ENCODE measurements at regions not wholly inside any gene's neighbourhood (a gene's known extent, or its start where the extent isn't known, plus 50 kb on each side); places are given as distances from the start of the nearest gene placed in this dataset.

- H3K27ac Mint-ChIP-seq: no peak overlapping the region
- H3K27me3 ChIP-seq (ENCODE audit: control insufficient read depth, insufficient read depth, low read length): no peaks in the 10 kb centered on the region
- DNase-seq (no peak), ATAC-seq (no peak)
- no peak overlapping the region for H3K4me3 ChIP-seq (ENCODE audit: low read length)
- intact Hi-C loops (cut with micrococcal nuclease): no loop called here
- H3K4me3 Mint-ChIP-seq: no peak overlapping the region
- H3K9me3 Mint-ChIP-seq: no peaks in the 10 kb centered on the region
- TF ChIP-seq CTCF (IDR thresholded peaks at IDR 0.05): no peak
- no peaks in the 10 kb centered on the region for H3K4me1 ChIP-seq (ENCODE audit: control insufficient read depth, insufficient read depth, low read length)
- 30% methylated on average over 12 of the region's 12 CpGs for WGBS (ENCODE audit: insufficient coverage)
- no peaks in the 10 kb centered on the region for H3K36me3 Mint-ChIP-seq
- H3K36me3 ChIP-seq (ENCODE audit: control insufficient read depth, insufficient read depth, low read length): no peaks in the 10 kb centered on the region
- peaks cover 25 to 40% of the 10 kb centered on the region in 2 donors for H3K27me3 Mint-ChIP-seq (ENCODE audit: low read depth in 2 of 2)
- no peaks in the 10 kb centered on the region for H3K4me1 Mint-ChIP-seq
- no peaks in the 10 kb centered on the region for H3K9me3 ChIP-seq (ENCODE audit: control insufficient read depth, insufficient read depth, low read length)
- no peak overlapping the region for H3K27ac ChIP-seq (ENCODE audit: low read length)
These were observed 158.4 kb upstream of the FHL2 start for GRCh38 chr2:105557021-105557920.

DNA sequence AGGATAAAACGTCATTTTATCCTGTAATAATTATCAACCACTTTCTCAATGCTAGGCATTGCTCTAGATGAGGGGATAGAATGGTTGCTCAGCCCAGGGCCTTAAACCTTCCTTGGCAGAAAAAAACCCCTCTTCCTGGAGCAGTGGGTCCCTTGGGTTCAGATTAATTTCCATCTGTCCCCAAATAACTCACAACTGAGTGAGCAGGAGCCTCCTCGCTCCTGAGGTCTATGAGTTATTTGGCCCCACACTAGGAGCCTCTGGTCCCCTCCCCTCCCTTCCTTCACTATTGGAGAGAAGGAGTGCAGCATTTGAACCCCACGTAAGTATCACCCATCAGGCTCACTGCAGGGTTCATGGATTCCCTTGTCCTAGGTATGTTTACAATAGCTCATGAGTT lies 157.5 kb upstream of the FHL2 start:
- TF ChIP-seq CTCF (IDR thresholded peaks at IDR 0.05): no peak
- no peaks in the 10 kb centered on the region for H3K36me3 Mint-ChIP-seq
- intact Hi-C loops (cut with micrococcal nuclease): no loop called here
- no peak overlapping the region for H3K4me3 Mint-ChIP-seq
- no peak overlapping the region for H3K27ac Mint-ChIP-seq
- H3K4me3 ChIP-seq (ENCODE audit: low read length): no peak overlapping the region
- no peaks in the 10 kb centered on the region for H3K4me1 Mint-ChIP-seq
- H3K36me3 ChIP-seq (ENCODE audit: control insufficient read depth, insufficient read depth, low read length): no peaks in the 10 kb centered on the region
- peaks cover 28 to 40% of the 10 kb centered on the region in 2 donors for H3K27me3 Mint-ChIP-seq (ENCODE audit: low read depth in 2 of 2)
- no peak for ATAC-seq
- H3K9me3 ChIP-seq (ENCODE audit: control insufficient read depth, insufficient read depth, low read length): no peaks in the 10 kb centered on the region
- H3K27ac ChIP-seq (ENCODE audit: low read length): no peak overlapping the region
- H3K27me3 ChIP-seq (ENCODE audit: control insufficient read depth, insufficient read depth, low read length): no peaks in the 10 kb centered on the region
- no peaks in the 10 kb centered on the region for H3K9me3 Mint-ChIP-seq
- no peaks in the 10 kb centered on the region for H3K4me1 ChIP-seq (ENCODE audit: control insufficient read depth, insufficient read depth, low read length)
- no peak for DNase-seq
- WGBS (ENCODE audit: insufficient coverage): 77% methylated on average over 2 of the region's 3 CpGs

DNA sequence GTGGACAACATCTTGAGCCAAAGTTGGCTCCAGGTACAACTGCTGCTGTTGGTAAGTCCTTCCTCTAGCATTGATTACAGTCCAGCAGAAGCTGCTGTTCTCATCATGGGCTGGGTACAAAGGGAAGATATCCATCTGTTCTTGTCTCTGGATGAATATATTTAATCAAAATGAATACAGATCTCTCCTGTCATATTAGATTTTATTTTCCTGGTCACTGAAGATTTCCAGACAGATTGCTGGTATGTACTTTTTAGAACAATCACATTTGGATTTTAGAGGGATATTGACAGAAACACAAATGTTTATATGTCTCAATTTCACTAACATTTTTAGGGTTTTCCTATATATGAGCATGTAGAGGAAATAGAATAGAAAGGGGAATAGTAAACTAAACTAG lies 155.4 kb upstream of the FHL2 start:
- no peak overlapping the region for H3K27ac ChIP-seq (ENCODE audit: low read length)
- H3K9me3 Mint-ChIP-seq: no peaks in the 10 kb centered on the region
- H3K4me3 Mint-ChIP-seq: no peak overlapping the region
- ATAC-seq: no peak
- peaks cover 24 to 45% of the 10 kb centered on the region in 2 donors for H3K27me3 Mint-ChIP-seq (ENCODE audit: low read depth in 2 of 2)
- no peaks in the 10 kb centered on the region for H3K4me1 Mint-ChIP-seq
- H3K4me1 ChIP-seq (ENCODE audit: control insufficient read depth, insufficient read depth, low read length): no peaks in the 10 kb centered on the region
- no peaks in the 10 kb centered on the region for H3K9me3 ChIP-seq (ENCODE audit: control insufficient read depth, insufficient read depth, low read length)
- intact Hi-C loops (cut with micrococcal nuclease): no loop called here
- DNase-seq: no peak
- H3K27me3 ChIP-seq (ENCODE audit: control insufficient read depth, insufficient read depth, low read length): no peaks in the 10 kb centered on the region
- no peak overlapping the region for H3K4me3 ChIP-seq (ENCODE audit: low read length)
- H3K36me3 Mint-ChIP-seq: no peaks in the 10 kb centered on the region
- no peaks in the 10 kb centered on the region for H3K36me3 ChIP-seq (ENCODE audit: control insufficient read depth, insufficient read depth, low read length)
- no peak overlapping the region for H3K27ac Mint-ChIP-seq
- TF ChIP-seq CTCF (IDR thresholded peaks at IDR 0.05): no peak
